ENCODE measurements at regions not wholly inside any gene's neighbourhood (a gene's known extent, or its start where the extent isn't known, plus 50 kb on each side); places are given as distances from the start of the nearest gene placed in this dataset.

GRCh38 chr3:41129731-41130130 is 69.6 kb upstream of the CTNNB1 start:
- H3K36me3 ChIP-seq (ENCODE audit: insufficient read depth, low read length) = no peaks in the 10 kb centered on the region
- H3K79me2 ChIP-seq (ENCODE audit: insufficient read depth, low read length) = no peaks in the 10 kb centered on the region

DNA sequence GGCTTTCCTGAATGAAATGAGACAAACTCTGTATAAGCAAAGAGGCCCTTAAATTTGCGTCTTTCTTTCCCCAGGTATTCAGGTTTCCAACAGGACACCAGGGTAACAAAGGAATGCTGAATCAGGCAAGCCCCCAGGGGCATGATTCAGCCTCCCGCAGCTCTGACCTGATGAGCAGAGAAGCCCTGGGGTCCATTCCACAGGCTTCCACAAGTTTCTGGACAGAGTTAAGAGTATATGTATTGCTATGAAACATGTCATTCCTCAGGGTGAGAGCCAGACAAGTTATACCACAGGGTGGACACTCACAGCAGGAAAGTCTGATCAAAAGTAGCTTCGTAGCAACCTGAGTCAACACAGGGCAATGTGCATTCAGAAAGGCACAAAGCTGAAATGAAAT is 68.1 kb upstream of the CTNNB1 start:
- Histone ChIP-seq H3K79me2 (ENCODE audit: insufficient read depth, low read length) (no peaks in the 10 kb centered on the region), H3K4me2 (ENCODE audit: insufficient read depth, low read length) (no peak overlapping the region), H3K36me3 (ENCODE audit: insufficient read depth, low read length) (no peaks in the 10 kb centered on the region), H4K20me1 (ENCODE audit: insufficient read depth, low read length) (no peaks in the 10 kb centered on the region), H3K27ac (ENCODE audit: low read length) (no peak overlapping the region), H3K9ac (ENCODE audit: low read depth, low read length) (no peak overlapping the region), H3K4me1 (ENCODE audit: insufficient read depth, low read length) (no peaks in the 10 kb centered on the region), H3K27me3 (ENCODE audit: insufficient read depth, low read length, poor library complexity) (no peaks in the 10 kb centered on the region), H3K9me3 (ENCODE audit: insufficient read depth, low read length, severe bottlenecking) (no peaks in the 10 kb centered on the region), H2AFZ (ENCODE audit: low read depth, low read length) (no peak overlapping the region), H3K4me3 (ENCODE audit: low read depth in 1 of 2, low read length in 2 of 2) (no peak overlapping the region)
- no peak for ATAC-seq (ENCODE audit: insufficient read depth, low read depth)
- TF ChIP-seq, protein P1, sequence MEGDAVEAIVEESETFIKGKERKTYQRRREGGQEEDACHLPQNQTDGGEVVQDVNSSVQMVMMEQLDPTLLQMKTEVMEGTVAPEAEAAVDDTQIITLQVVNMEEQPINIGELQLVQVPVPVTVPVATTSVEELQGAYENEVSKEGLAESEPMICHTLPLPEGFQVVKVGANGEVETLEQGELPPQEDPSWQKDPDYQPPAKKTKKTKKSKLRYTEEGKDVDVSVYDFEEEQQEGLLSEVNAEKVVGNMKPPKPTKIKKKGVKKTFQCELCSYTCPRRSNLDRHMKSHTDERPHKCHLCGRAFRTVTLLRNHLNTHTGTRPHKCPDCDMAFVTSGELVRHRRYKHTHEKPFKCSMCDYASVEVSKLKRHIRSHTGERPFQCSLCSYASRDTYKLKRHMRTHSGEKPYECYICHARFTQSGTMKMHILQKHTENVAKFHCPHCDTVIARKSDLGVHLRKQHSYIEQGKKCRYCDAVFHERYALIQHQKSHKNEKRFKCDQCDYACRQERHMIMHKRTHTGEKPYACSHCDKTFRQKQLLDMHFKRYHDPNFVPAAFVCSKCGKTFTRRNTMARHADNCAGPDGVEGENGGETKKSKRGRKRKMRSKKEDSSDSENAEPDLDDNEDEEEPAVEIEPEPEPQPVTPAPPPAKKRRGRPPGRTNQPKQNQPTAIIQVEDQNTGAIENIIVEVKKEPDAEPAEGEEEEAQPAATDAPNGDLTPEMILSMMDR (IDR thresholded peaks at IDR 0.05; ENCODE audit: borderline replicate concordance, extremely low read depth, low read length, poor library complexity, severe bottlenecking) = no peak
- no peak for TF ChIP-seq EZH2 (IDR thresholded peaks at IDR 0.05; ENCODE audit: borderline replicate concordance, low read depth, low read length, severe bottlenecking)
- DNase-seq = no peak

More at GRCh38 chr3:41129731-41130130, 69.6 kb upstream of the CTNNB1 start:
- H3K27me3 ChIP-seq (ENCODE audit: insufficient read depth, low read length, poor library complexity) = no peaks in the 10 kb centered on the region
- ATAC-seq (ENCODE audit: insufficient read depth, low read depth) (no peak), DNase-seq (no peak)
- H3K4me2 ChIP-seq (ENCODE audit: insufficient read depth, low read length) = no peak overlapping the region
- no peak overlapping the region for H3K27ac ChIP-seq (ENCODE audit: low read length)
- no peaks in the 10 kb centered on the region for H3K4me1 ChIP-seq (ENCODE audit: insufficient read depth, low read length)
- H2AFZ ChIP-seq (ENCODE audit: low read depth, low read length) = no peak overlapping the region
- no peaks in the 10 kb centered on the region for H4K20me1 ChIP-seq (ENCODE audit: insufficient read depth, low read length)
- H3K9ac ChIP-seq (ENCODE audit: low read depth, low read length) = no peak overlapping the region
- no peaks in the 10 kb centered on the region for H3K9me3 ChIP-seq (ENCODE audit: insufficient read depth, low read length, severe bottlenecking)
- no peak overlapping the region for H3K4me3 ChIP-seq (ENCODE audit: low read depth in 1 of 2, low read length in 2 of 2)
- TF ChIP-seq, protein P1 (IDR thresholded peaks at IDR 0.05; ENCODE audit: borderline replicate concordance, extremely low read depth, low read length, poor library complexity, severe bottlenecking) = no peak
- TF ChIP-seq EZH2 (IDR thresholded peaks at IDR 0.05; ENCODE audit: borderline replicate concordance, low read depth, low read length, severe bottlenecking) = no peak

DNA sequence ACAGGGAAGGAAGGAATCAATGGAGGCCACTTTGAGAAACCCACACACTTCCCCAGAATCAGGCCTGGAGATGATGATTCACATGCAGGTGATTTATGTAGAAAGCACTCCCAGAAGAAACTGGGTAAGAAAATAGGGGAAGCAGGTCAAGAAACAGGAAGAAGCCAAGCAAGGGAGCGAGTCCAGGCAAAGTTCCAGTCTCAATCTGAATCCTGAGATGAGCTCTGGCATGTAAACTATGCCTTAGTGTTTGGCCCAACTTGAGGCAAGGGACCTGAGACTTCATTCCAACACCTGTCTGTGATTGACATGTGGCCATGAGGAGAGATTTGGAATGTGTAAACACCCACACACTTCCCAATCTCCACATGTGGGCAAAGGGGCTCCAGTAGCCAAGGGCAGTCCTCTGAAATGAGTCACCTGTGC is 61.6 kb upstream of the CTNNB1 start:
- no peak for DNase-seq
- Histone ChIP-seq H4K20me1 (ENCODE audit: insufficient read depth, low read length) (no peaks in the 10 kb centered on the region), H3K4me1 (ENCODE audit: insufficient read depth, low read length) (no peaks in the 10 kb centered on the region), H3K27ac (ENCODE audit: low read length) (no peak overlapping the region), H3K36me3 (ENCODE audit: insufficient read depth, low read length) (no peaks in the 10 kb centered on the region), H3K4me2 (ENCODE audit: insufficient read depth, low read length) (no peak overlapping the region), H3K27me3 (ENCODE audit: insufficient read depth, low read length, poor library complexity) (no peaks in the 10 kb centered on the region), H3K79me2 (ENCODE audit: insufficient read depth, low read length) (no peaks in the 10 kb centered on the region), H3K9ac (ENCODE audit: low read depth, low read length) (no peak overlapping the region), H3K4me3 (ENCODE audit: low read depth in 1 of 2, low read length in 2 of 2) (no peak overlapping the region), H2AFZ (ENCODE audit: low read depth, low read length) (no peak overlapping the region), H3K9me3 (ENCODE audit: insufficient read depth, low read length, severe bottlenecking) (no peaks in the 10 kb centered on the region)
- no peak for TF ChIP-seq EZH2 (IDR thresholded peaks at IDR 0.05; ENCODE audit: borderline replicate concordance, low read depth, low read length, severe bottlenecking)
- TF ChIP-seq, protein P1 (IDR thresholded peaks at IDR 0.05; ENCODE audit: borderline replicate concordance, extremely low read depth, low read length, poor library complexity, severe bottlenecking) = no peak
- no peak for ATAC-seq (ENCODE audit: insufficient read depth, low read depth)

- no peak overlapping the region for H2AFZ ChIP-seq (ENCODE audit: low read depth, low read length)
- H4K20me1 ChIP-seq (ENCODE audit: insufficient read depth, low read length) = no peaks in the 10 kb centered on the region
- H3K4me1 ChIP-seq (ENCODE audit: insufficient read depth, low read length) = no peaks in the 10 kb centered on the region
- no peak overlapping the region for H3K9ac ChIP-seq (ENCODE audit: low read depth, low read length)
- no peak for DNase-seq
- no peak for ATAC-seq (ENCODE audit: insufficient read depth, low read depth)
- no peak overlapping the region for H3K27ac ChIP-seq (ENCODE audit: low read length)
- no peaks in the 10 kb centered on the region for H3K9me3 ChIP-seq (ENCODE audit: insufficient read depth, low read length, severe bottlenecking)
- no peak overlapping the region for H3K4me2 ChIP-seq (ENCODE audit: insufficient read depth, low read length)
- no peak overlapping the region for H3K4me3 ChIP-seq (ENCODE audit: low read depth in 1 of 2, low read length in 2 of 2)
- TF ChIP-seq, protein P1 (IDR thresholded peaks at IDR 0.05; ENCODE audit: borderline replicate concordance, extremely low read depth, low read length, poor library complexity, severe bottlenecking) = no peak
- no peak for TF ChIP-seq EZH2 (IDR thresholded peaks at IDR 0.05; ENCODE audit: borderline replicate concordance, low read depth, low read length, severe bottlenecking)
- H3K27me3 ChIP-seq (ENCODE audit: insufficient read depth, low read length, poor library complexity) = no peaks in the 10 kb centered on the region
- H3K79me2 ChIP-seq (ENCODE audit: insufficient read depth, low read length) = no peaks in the 10 kb centered on the region
- H3K36me3 ChIP-seq (ENCODE audit: insufficient read depth, low read length) = no peaks in the 10 kb centered on the region
Observed at GRCh38 chr3:41138146-41138545, 61.2 kb upstream of the CTNNB1 start.

Data from DND-41 (cell line).